MCF 10A (cell line): ENCODE measurements at regions not wholly inside any gene's neighbourhood (a gene's known extent, or its start where the extent isn't known, plus 50 kb on each side); places are given as distances from the start of the nearest gene placed in this dataset.
A peak's percentile ranks its signal among the peaks of the same experiment; 100 is the strongest.

ENCODE experiments used
- BruUV-seq: library from RNA; stranded (reverse); fragments of 400-500 nt; replicated peaks from 2 replicates; lab custom pipeline; 2021; lab: Mats Ljungman, UMichigan
- CTCF ChIA-PET: fragments of 300-600 bp; sonication (Branson Sonifier 250); formaldehyde crosslinking; extraction: SDS; loops from one replicate; lab custom pipeline; 2021; ENCODE audit warnings: antibody characterized with exemption, inconsistent platforms; lab: Yijun Ruan, JAX
- POLR2A ChIA-PET: fragments of 300-600, 350-650 bp; sonication (Branson Sonifier 250); formaldehyde crosslinking; extraction: SDS; loops from one replicate; lab custom pipeline; 2020; ENCODE audit warnings: antibody characterized with exemption, inconsistent platforms; lab: Yijun Ruan, JAX
- DNase-seq: peaks from one replicate; pipeline ENCODE4 v3.0.0-alpha.2; 2018; ENCODE audit not compliant: unreplicated experiment
- H3K27ac Mint-ChIP-seq: one replicate; pipeline ENCODE4 v1.8.0; 2022; ENCODE audit warnings: mild to moderate bottlenecking, low read depth, mixed read lengths; ENCODE audit not compliant: unreplicated experiment
- H3K27me3 Mint-ChIP-seq: one replicate; pipeline ENCODE4 v1.8.0; 2022; ENCODE audit warnings: mixed read lengths; ENCODE audit not compliant: insufficient read depth, unreplicated experiment
- H3K36me3 Mint-ChIP-seq: one replicate; pipeline ENCODE4 v1.8.0; 2022; ENCODE audit warnings: mild to moderate bottlenecking, moderate library complexity, mixed read lengths; ENCODE audit not compliant: insufficient read depth, unreplicated experiment
- H3K4me1 Mint-ChIP-seq: one replicate; pipeline ENCODE4 v1.8.0; 2022; ENCODE audit warnings: mixed read lengths; ENCODE audit not compliant: insufficient read depth, unreplicated experiment
- H3K4me3 Mint-ChIP-seq: one replicate; pipeline ENCODE4 v1.8.0; 2022; ENCODE audit warnings: mild to moderate bottlenecking, moderate library complexity, mixed read lengths; ENCODE audit not compliant: unreplicated experiment
- H3K9me3 Mint-ChIP-seq: one replicate; pipeline ENCODE4 v1.8.0; 2022; ENCODE audit warnings: mixed read lengths; ENCODE audit not compliant: unreplicated experiment
- CTCF ChIP-seq: fragments of 200-600 bp; IDR thresholded peaks from one replicate; pipeline ENCODE4 v1.8.0; 2022; ENCODE audit warnings: antibody characterized with exemption, mild to moderate bottlenecking; ENCODE audit not compliant: unreplicated experiment
- intact Hi-C: fragments of 100-400 bp; cut with micrococcal nuclease; formaldehyde crosslinking; loops from 2 replicates; pipeline ENCODE4 v1.14.1; 2022

GRCh38 chr15:77819851-77820728 is 187.4 kb upstream of the LINGO1 start:
- intact Hi-C loops, result no loop called here
- H3K4me1 Mint-ChIP-seq, result no peaks in the 10 kb centered on the region
- no peak overlapping the region for H3K27ac Mint-ChIP-seq
- ChIA-PET POLR2A (no interaction called here), CTCF (interaction anchor here (0.6 to 6.1 kb wide), 17 partner anchors 9 to 694 kb away, joined by 3 to 64 read pairs (median 7); partner anchors contain the start of gene LINGO1)
- DNase-seq, result peak; percentile 26
- no peak for TF ChIP-seq CTCF
- H3K27me3 Mint-ChIP-seq, result peaks cover 41% of the 10 kb centered on the region
- BruUV-seq, result no TSS peak
- H3K9me3 Mint-ChIP-seq, result no peaks in the 10 kb centered on the region
- no peaks in the 10 kb centered on the region for H3K36me3 Mint-ChIP-seq
- H3K4me3 Mint-ChIP-seq, result peak overlapping the region; percentile 31

GRCh38 chr15:77819048-77819850 is 186.5 kb upstream of the LINGO1 start:
- no peak for DNase-seq
- no peak for TF ChIP-seq CTCF
- Mint-ChIP-seq H3K27ac (no peak overlapping the region), H3K4me1 (no peaks in the 10 kb centered on the region), H3K36me3 (no peaks in the 10 kb centered on the region), H3K27me3 (peaks cover 41% of the 10 kb centered on the region), H3K4me3 (no peak overlapping the region), H3K9me3 (no peaks in the 10 kb centered on the region)
- POLR2A ChIA-PET, result no interaction called here
- BruUV-seq, result no TSS peak
- intact Hi-C loops, result no loop called here
- CTCF ChIA-PET, result interaction anchor here (0.7 to 6.1 kb wide), 4 partner anchors 29 to 197 kb away, joined by 3 to 64 read pairs (median 4); partner anchors contain the start of gene LINGO1

- Mint-ChIP-seq H3K9me3 (no peaks in the 10 kb centered on the region), H3K27me3 (peaks cover 41% of the 10 kb centered on the region), H3K27ac (no peak overlapping the region), H3K4me1 (no peaks in the 10 kb centered on the region), H3K4me3 (no peak overlapping the region), H3K36me3 (no peaks in the 10 kb centered on the region)
- TF ChIP-seq CTCF, result no peak
- CTCF ChIA-PET, result interaction anchor here (1.1 kb wide), 1 partner anchor 184 kb away, joined by 5 read pairs; no protein-coding TSS in a partner anchor
- no peak for DNase-seq
- BruUV-seq, result no TSS peak
- intact Hi-C loops, result no loop called here
- POLR2A ChIA-PET, result no interaction called here
Measured at GRCh38 chr15:77818484-77819047, 185.9 kb upstream of the LINGO1 start.
